ENCODE measurements at regions not wholly inside any gene's neighbourhood (a gene's known extent, or its start where the extent isn't known, plus 50 kb on each side); places are given as distances from the start of the nearest gene placed in this dataset.

GRCh38 chr9:126062158-126062886 is 264.3 kb upstream of the MVB12B start:
- no peak for TF ChIP-seq POLR2A (IDR thresholded peaks at IDR 0.05)
- TF ChIP-seq, protein P1, sequence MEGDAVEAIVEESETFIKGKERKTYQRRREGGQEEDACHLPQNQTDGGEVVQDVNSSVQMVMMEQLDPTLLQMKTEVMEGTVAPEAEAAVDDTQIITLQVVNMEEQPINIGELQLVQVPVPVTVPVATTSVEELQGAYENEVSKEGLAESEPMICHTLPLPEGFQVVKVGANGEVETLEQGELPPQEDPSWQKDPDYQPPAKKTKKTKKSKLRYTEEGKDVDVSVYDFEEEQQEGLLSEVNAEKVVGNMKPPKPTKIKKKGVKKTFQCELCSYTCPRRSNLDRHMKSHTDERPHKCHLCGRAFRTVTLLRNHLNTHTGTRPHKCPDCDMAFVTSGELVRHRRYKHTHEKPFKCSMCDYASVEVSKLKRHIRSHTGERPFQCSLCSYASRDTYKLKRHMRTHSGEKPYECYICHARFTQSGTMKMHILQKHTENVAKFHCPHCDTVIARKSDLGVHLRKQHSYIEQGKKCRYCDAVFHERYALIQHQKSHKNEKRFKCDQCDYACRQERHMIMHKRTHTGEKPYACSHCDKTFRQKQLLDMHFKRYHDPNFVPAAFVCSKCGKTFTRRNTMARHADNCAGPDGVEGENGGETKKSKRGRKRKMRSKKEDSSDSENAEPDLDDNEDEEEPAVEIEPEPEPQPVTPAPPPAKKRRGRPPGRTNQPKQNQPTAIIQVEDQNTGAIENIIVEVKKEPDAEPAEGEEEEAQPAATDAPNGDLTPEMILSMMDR (IDR thresholded peaks at IDR 0.05 in 4 of 5, conservative IDR thresholded peaks at IDR 0.05 in 1 of 5), result no peak

Measured in gastrocnemius medialis (tissue), 4 donors.